ENCODE measurements at regions not wholly inside any gene's neighbourhood (a gene's known extent, or its start where the extent isn't known, plus 50 kb on each side); places are given as distances from the start of the nearest gene placed in this dataset.

- H3K4me2 ChIP-seq: no peak overlapping the region
- ChIA-PET POLR2A (no interaction called here), CTCF (no interaction called here)
- H3K36me3 ChIP-seq (replicated peaks in 1 of 2; ENCODE audit: control insufficient read depth in 1 of 2, insufficient read depth in 2 of 2, low read length in 1 of 2): no peaks in the 10 kb centered on the region
- no peaks in the 10 kb centered on the region for H3K79me2 ChIP-seq (ENCODE audit: insufficient read depth)
- H3K9me3 ChIP-seq: no peaks in the 10 kb centered on the region
- no peak for DNase-seq
- no peaks in the 10 kb centered on the region for H3K27me3 ChIP-seq (ENCODE audit: insufficient read depth)
- TF ChIP-seq IRF3 (IDR thresholded peaks at IDR 0.05; ENCODE audit: low read depth, low read length) (no peak), NRF1 (IDR thresholded peaks at IDR 0.05; ENCODE audit: low read depth, low read length) (no peak), USF1 (IDR thresholded peaks at IDR 0.05; ENCODE audit: borderline replicate concordance, low read depth) (no peak), MXI1 (IDR thresholded peaks at IDR 0.05; ENCODE audit: low read depth, low read length) (no peak), TEAD4 (IDR thresholded peaks at IDR 0.05; ENCODE audit: borderline replicate concordance, insufficient read depth) (no peak)
- H3K4me1 ChIP-seq (ENCODE audit: control insufficient read depth in 1 of 2, insufficient read depth in 2 of 2, low read depth in 1 of 2, low read length in 1 of 2): peaks cover 0 to 5% of the 10 kb centered on the region in 2 experiments; a peak in 1 of 4 replicates
- H4K20me1 ChIP-seq (ENCODE audit: insufficient read depth): no peaks in the 10 kb centered on the region
- no peak overlapping the region for H2AFZ ChIP-seq (ENCODE audit: low read depth)
- no peaks in the 10 kb centered on the region for H3F3A ChIP-seq (replicated peaks; ENCODE audit: insufficient read depth)
- no peak overlapping the region for H3K9ac ChIP-seq
- H3K9me2 ChIP-seq: no peaks in the 10 kb centered on the region
- no peak overlapping the region for H3K4me3 ChIP-seq (ENCODE audit: low read depth in 2 of 2, low read length in 1 of 2)
- no peak overlapping the region for H3K27ac ChIP-seq (ENCODE audit: low read depth in 2 of 2, low read length in 1 of 2)
- 87% methylated on average over 3 of the region's 3 CpGs for WGBS (ENCODE audit: low lambda C conversion rate)
These were observed 286.0 kb upstream of the ZPLD1 start for GRCh38 chr3:102148598-102149337.

DNA sequence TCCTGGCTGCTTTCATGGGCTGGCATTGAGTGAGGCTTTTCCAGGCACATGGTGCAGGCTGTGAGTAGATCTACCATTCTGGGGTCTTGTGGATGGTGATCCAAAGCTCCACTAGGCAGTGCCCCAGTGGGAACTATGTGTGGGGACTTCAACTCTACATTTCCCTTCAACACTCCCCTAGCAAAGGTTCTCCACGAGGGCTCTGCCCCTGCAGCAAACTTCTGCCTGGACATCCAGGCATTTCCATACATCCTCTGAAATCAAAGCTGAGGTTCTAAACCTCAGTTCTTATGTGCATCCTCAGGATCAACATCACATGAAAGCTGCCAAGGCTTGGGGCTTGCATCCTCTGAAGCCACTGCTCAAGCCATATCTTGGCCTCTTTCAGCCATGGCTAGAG is 282.9 kb upstream of the ZPLD1 start:
- CTCF ChIA-PET: no interaction called here
- Histone ChIP-seq H3K9ac (no peak overlapping the region), H3K4me1 (ENCODE audit: control insufficient read depth in 1 of 2, insufficient read depth in 2 of 2, low read depth in 1 of 2, low read length in 1 of 2) (no peaks in the 10 kb centered on the region; a peak in 1 of 4 replicates), H3K9me2 (no peaks in the 10 kb centered on the region), H3K9me3 (no peaks in the 10 kb centered on the region), H2AFZ (ENCODE audit: low read depth) (no peak overlapping the region), H3K4me3 (ENCODE audit: low read depth in 2 of 2, low read length in 1 of 2) (no peak overlapping the region), H3K36me3 (replicated peaks in 1 of 2; ENCODE audit: control insufficient read depth in 1 of 2, insufficient read depth in 2 of 2, low read length in 1 of 2) (no peaks in the 10 kb centered on the region), H3K27me3 (ENCODE audit: insufficient read depth) (no peaks in the 10 kb centered on the region), H3K79me2 (ENCODE audit: insufficient read depth) (no peaks in the 10 kb centered on the region), H3K27ac (ENCODE audit: low read depth in 2 of 2, low read length in 1 of 2) (no peak overlapping the region), H3K4me2 (no peak overlapping the region), H3F3A (replicated peaks; ENCODE audit: insufficient read depth) (no peaks in the 10 kb centered on the region), H4K20me1 (ENCODE audit: insufficient read depth) (no peaks in the 10 kb centered on the region)
- WGBS (ENCODE audit: low lambda C conversion rate): 30% methylated on average over 1 of the region's 1 CpG
- TF ChIP-seq GATA2 (CRISPR knock-in tag; IDR thresholded peaks at IDR 0.05) (no peak), TEAD4 (IDR thresholded peaks at IDR 0.05; ENCODE audit: borderline replicate concordance, insufficient read depth) (no peak), YY1 (IDR thresholded peaks at IDR 0.05; ENCODE audit: low read depth) (no peak), EZH2phosphoT487 (IDR thresholded peaks at IDR 0.05; ENCODE audit: borderline replicate concordance, low read depth) (no peak)
- TF ChIP-seq, protein P1, sequence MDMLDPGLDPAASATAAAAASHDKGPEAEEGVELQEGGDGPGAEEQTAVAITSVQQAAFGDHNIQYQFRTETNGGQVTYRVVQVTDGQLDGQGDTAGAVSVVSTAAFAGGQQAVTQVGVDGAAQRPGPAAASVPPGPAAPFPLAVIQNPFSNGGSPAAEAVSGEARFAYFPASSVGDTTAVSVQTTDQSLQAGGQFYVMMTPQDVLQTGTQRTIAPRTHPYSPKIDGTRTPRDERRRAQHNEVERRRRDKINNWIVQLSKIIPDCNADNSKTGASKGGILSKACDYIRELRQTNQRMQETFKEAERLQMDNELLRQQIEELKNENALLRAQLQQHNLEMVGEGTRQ (IDR thresholded peaks at IDR 0.05; ENCODE audit: borderline replicate concordance, low read depth, low read length): no peak
- TF ChIP-seq, protein P2, sequence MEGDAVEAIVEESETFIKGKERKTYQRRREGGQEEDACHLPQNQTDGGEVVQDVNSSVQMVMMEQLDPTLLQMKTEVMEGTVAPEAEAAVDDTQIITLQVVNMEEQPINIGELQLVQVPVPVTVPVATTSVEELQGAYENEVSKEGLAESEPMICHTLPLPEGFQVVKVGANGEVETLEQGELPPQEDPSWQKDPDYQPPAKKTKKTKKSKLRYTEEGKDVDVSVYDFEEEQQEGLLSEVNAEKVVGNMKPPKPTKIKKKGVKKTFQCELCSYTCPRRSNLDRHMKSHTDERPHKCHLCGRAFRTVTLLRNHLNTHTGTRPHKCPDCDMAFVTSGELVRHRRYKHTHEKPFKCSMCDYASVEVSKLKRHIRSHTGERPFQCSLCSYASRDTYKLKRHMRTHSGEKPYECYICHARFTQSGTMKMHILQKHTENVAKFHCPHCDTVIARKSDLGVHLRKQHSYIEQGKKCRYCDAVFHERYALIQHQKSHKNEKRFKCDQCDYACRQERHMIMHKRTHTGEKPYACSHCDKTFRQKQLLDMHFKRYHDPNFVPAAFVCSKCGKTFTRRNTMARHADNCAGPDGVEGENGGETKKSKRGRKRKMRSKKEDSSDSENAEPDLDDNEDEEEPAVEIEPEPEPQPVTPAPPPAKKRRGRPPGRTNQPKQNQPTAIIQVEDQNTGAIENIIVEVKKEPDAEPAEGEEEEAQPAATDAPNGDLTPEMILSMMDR (IDR thresholded peaks at IDR 0.05): no peak
- DNase-seq: no peak
- POLR2A ChIA-PET: no interaction called here
